GM12891 (cell line): ENCODE measurements at regions not wholly inside any gene's neighbourhood (a gene's known extent, or its start where the extent isn't known, plus 50 kb on each side); places are given as distances from the start of the nearest gene placed in this dataset.

Experiments used
- PAX5 ChIP-seq: IDR thresholded peaks from 2 replicates; pipeline ENCODE4 v1.6.1; 2011; ENCODE audit warnings: low read length, moderate library complexity, mild to moderate bottlenecking; ENCODE audit not compliant: insufficient read depth, severe bottlenecking
- POLR2A ChIP-seq: IDR thresholded peaks from 2 replicates; pipeline ENCODE4 v1.6.1; 2011; ENCODE audit warnings: low read depth, low read length, control low read depth
- POLR2AphosphoS5 ChIP-seq: IDR thresholded peaks from 2 replicates; pipeline ENCODE4 v1.6.1; 2011; ENCODE audit warnings: low read depth, low read length, control low read depth
- POU2F2 ChIP-seq: IDR thresholded peaks from 2 replicates; pipeline ENCODE4 v1.6.1; 2011; ENCODE audit warnings: low read depth, mild to moderate bottlenecking, control low read depth, low read length, moderate library complexity
- TAF1 ChIP-seq: IDR thresholded peaks from 2 replicates; pipeline ENCODE4 v1.6.1; 2011; ENCODE audit warnings: low read depth, low read length, control low read depth

DNA sequence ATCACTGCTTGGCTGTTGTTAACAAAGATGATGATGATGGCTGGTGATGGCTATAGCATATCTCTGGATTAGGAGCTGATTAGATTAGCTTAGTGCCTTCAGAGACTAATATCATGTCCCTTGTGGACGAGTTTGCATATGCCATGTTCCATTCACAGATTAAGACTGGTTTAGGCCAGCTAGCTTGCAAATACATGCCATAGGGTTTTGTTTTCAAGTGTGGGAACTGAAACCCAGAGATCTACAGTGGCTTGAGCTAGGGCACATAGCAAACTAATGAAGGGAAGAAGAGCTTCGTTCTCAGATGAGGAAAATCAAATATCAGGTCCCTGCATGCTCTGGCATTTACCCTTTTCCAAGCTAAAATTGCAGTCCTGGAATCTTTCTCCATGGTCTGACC is 492.3 kb downstream of the MAGEE1 start:
- TF ChIP-seq POLR2AphosphoS5 (no peak), POLR2A (no peak), TAF1 (no peak), POU2F2 (no peak), PAX5 (no peak)
